Cerebellar cortex (tissue), 1 donor: ENCODE measurements at regions not wholly inside any gene's neighbourhood (a gene's known extent, or its start where the extent isn't known, plus 50 kb on each side); places are given as distances from the start of the nearest gene placed in this dataset.
"Not testable (repeated sequence)": the region's sequence is repeated elsewhere in the genome, so short reads cannot be mapped to it uniquely, and the experiment has no call there.

Experiments used
- DNase-seq: peaks from one replicate; pipeline ENCODE4 v3.0.0-alpha.2; 2015; ENCODE audit warnings: low spot score

GRCh38 chr6:144434308-144434990 lies 149.3 kb downstream of the UTRN start:
- DNase-seq = no peak

DNA sequence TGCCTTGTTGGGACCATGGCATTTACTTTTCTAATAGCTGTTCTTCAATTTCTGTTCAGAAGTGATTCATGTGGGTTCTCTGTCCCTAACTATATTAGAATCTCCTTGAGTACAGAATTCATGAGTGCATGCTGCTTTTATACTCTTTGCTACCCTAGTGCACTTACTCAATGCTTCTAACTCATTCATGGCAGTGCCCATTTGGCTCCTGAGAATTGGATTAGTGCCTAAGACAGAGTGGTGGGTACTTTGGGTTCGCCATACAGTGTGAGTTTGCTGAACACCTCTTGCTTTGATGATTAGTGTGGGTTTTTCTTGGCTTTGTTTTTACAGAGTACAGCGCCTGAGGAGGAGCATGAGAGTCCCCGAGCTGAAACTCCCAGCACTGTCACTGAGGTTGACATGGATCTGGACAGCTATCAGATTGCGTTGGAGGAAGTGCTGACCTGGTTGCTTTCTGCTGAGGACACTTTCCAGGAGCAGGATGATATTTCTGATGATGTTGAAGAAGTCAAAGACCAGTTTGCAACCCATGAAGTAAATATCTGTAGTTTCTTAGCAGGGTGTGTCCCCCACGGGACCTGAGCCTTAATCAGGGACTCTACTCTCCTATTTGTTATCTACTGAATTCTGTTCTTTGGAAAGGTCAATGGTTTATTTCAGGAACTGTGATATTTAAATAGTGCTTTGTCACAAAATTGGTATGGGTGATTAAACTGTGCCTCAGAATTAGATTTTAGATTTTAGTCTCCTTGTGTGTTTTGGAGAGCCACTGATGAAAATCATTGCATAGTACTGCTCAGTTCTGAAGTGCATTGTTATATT lies 150.7 kb downstream of the UTRN start:
- DNase-seq = no peak

DNA sequence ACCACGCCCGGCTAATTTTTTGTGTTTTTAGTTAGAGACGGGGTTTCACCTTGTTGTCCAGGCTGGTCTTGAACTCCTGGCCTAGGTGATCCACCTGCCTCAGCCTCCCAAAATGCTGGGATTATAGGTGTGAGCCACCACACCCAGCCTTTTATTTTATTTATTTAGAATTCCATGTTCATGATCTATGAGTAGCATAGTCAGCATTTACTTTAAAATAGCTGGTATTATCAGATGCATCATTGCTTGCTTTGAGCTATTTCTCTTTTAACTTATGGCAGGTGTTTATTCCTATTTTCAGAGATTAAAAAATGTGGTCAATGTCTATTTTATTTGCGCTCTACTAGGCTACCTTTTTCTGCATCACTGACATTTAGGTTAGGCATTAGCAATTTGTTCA lies 152.0 kb downstream of the UTRN start:
- DNase-seq = no peak

GRCh38 chr6:144438103-144438502 lies 153.0 kb downstream of the UTRN start:
- no peak for DNase-seq

DNA sequence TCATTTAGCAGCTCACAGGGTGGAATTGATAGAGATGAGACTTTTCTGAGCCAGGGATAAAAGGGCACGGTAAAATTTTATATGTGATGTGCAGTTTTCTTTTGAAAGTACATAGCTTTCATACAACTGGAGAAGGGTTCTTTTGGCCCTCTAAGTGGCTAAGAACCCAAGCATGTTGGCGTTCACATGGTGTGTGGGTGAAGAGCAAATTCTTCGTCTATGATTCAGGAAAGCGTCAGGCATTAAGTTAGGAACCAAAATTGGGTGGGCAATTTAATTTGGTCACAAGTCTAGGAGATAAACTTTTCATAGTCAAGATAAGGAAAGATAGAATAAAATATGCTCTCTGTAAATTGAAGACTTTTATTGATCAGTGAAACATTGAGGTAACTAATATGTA lies 153.9 kb downstream of the UTRN start:
- DNase-seq = no peak

DNA sequence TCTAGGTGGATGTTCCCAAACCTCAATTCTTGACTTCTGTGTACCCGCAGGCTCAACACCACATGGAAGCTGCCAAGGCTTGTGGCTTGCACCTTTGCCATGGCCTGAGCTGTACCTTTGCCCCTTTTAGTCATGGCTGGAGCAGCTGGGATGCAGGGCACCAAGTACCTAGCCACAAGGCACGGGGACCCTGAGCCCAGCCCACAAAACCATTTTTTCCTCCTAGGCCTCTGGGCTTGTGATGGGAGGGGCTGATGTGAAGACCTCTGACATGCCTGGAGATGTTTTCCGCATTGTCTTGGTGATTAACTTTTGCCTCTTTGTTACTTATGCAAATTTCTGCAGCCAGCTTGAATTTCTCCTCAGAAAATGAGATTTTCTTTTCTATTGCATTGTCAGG lies 156.7 kb downstream of the UTRN start:
- not testable (repeated sequence) for DNase-seq

DNA sequence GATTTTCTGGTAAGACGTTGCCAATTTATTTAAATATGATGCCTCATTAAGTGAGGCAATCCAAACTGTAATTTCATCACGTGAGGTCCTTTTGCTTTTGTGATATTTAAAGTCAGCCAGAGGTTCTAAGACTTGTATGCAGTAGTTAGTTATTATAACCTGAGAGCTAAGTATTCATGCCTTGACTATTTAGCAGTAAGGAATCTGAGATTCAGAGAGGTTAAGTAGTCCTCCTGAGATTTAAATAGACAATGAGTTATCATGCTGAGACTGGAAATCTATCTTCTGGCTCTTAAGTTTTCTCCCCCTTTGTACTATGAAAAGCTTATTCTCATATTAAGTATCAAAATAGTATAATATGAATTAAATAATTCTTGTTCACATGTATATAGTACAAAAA lies 158.0 kb downstream of the UTRN start:
- DNase-seq = no peak

DNA sequence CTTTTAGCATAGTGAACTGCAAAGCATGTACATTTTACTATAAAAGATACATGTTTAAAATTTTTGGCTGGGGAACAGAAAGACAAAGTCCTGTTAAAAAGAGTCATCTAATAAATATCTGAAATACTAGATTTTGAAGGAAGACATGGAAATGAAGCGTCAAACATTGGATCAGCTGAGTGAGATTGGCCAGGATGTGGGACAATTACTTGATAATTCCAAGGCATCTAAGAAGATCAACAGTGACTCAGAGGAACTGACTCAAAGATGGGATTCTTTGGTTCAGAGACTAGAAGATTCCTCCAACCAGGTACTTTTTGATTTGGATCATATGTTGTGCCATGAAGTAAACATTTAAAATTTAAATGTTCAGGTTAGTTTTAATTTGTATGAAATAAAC lies 162.3 kb downstream of the UTRN start:
- no peak for DNase-seq

DNA sequence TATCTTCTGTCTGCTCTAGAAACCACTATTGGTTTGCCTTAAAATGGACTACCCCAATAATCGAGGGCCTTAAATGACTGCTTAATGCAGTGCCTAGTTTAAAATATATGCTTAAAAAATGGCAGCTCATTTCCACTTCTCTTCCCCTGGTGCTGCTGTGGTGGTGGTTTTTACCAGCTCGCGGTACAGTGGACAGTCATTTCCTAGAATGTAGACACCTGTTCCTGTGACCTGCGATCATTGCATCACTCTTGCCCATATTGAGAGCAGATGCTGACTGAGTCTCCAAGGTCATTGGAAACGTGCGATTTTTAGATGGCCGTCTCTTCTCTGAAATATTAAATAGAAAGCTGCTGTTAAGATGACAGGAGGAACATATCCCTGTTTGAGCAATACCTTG lies 164.1 kb downstream of the UTRN start:
- no peak for DNase-seq

- DNase-seq = no peak
These were observed 164.9 kb downstream of the UTRN start for GRCh38 chr6:144449911-144450597.

GRCh38 chr6:144460327-144461095 lies 175.4 kb downstream of the UTRN start:
- DNase-seq = no peak

DNA sequence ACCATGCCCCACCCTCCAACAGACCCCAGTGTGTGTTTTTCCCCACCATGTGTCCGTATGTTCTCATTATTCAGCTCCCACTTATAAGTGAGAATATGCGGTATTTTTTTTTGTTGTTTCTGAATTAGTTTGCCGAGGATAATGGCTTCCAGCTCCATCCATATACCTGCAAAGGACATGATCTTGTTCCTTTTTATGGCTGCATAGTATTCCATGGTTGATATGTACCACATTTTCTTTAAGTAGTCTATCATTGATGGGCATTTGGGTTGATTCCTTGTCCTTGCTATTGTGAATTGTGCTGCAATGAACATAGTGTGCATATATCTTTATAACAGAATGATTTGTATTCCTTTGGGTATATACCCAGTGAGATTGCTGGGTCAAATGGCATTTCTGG lies 176.9 kb downstream of the UTRN start:
- DNase-seq = no peak

- DNase-seq = no peak
These were observed 181.6 kb downstream of the UTRN start for GRCh38 chr6:144466716-144467115.

- no peak for DNase-seq
These were observed 182.1 kb downstream of the UTRN start for GRCh38 chr6:144467172-144467762.

DNA sequence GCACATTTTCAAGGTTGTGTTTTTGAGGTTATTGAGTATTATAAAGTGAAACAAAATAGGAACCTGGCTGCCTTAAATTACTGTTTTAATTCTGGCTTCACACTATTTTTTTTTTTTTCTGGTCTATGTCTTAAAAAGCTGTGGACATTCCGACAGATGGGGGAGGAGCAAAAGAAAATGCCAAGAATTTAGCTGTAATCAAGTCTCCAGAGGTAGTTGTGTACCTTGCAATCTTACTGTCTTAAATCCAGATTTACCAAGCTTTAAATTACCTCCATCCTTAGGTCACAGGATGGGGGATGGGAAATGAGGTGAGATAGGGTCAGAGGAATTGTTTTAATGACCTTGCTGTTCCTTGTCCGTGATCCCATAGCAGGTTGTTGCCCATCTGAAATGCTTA lies 182.8 kb downstream of the UTRN start:
- DNase-seq = no peak

GRCh38 chr6:144468709-144469108 lies 183.6 kb downstream of the UTRN start:
- DNase-seq = no peak

DNA sequence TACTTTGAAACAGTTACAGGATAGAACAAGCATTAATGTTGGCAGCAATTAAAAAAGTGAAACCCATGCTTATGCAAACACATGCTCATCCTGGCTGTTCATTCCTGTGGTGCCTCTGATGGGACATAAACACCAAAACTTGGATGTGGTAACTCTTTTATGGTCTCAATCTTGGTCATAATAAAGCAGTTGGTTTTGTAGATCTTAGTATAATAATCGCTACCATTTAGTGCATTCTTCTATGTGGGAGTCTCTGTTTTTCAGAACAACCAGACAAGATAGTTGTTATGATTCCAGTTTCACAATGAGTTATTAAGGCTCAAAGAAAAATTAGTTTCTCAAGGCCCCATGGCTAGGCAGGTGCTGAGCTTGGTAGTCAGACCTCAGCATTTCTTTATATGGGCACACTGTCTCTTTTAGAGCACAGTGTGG lies 184.0 kb downstream of the UTRN start:
- no peak for DNase-seq

GRCh38 chr6:144470201-144470600 lies 185.1 kb downstream of the UTRN start:
- not testable (repeated sequence) for DNase-seq

- DNase-seq = no peak
These were observed 186.9 kb downstream of the UTRN start for GRCh38 chr6:144471986-144472385.

DNA sequence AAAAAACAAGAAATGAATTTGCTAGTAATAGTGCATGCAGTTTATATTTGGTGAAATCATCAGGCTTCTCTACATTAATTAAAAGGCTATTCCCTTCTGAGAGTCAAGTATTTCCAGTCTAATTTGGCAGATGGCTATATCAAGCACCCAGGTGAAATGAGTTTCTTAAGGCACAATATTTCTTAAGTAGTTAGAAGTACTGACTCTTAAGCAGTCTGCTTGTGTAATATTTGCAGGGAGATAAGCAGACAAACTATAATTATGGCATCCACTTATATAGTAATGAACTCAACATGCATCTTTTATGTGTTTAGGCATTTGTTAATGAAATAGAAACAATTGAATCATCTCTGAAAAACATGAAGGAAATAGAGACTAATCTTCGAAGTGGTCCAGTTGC lies 189.2 kb downstream of the UTRN start:
- DNase-seq = no peak

DNA sequence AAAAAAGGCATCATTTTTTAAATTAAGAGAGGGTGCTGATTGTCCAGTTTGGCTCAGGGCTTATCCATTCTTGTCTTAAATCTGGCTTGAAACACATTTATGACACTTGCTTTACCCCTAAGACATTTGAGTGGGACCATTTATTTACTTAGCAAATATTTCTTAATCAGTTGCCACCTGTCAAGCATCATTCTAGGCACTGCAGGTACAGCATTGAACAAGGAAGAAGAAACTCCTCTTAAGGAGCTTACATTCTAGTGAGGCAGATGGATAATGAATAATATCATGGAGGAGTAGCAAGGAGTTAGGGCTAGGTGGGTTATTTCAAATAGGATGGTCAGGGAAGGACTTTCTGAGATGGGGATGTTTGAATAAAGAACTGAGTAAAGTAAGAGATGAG lies 189.8 kb downstream of the UTRN start:
- DNase-seq = no peak

DNA sequence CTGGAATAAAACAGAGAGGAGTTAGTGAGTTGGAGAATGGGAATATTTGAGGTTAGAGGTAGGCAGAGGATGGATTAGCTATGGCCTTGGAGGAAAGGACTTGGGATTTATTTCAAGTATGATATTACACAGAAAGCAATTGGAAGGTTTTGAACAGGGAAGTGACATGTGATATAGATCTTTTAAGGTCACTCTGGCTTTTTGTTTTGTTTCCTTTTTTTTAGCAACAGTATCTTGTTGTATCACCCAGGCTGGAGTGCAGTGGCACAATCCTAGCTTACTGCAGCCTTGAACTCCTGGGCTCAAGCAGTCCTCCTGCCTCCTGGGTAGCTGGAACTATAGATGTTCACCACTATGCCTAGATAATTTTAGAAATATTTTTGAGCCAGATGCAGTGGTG lies 190.3 kb downstream of the UTRN start:
- DNase-seq = no peak
